ENCODE measurements at regions not wholly inside any gene's neighbourhood (a gene's known extent, or its start where the extent isn't known, plus 50 kb on each side); places are given as distances from the start of the nearest gene placed in this dataset.

- Mint-ChIP-seq H3K9me3 (peaks cover 12% of the 10 kb centered on the region), H3K4me1 (ENCODE audit: low read depth) (no peaks in the 10 kb centered on the region), H3K27me3 (ENCODE audit: low read depth) (no peaks in the 10 kb centered on the region), H3K4me3 (no peak overlapping the region), H3K36me3 (ENCODE audit: insufficient read depth) (no peaks in the 10 kb centered on the region)
- DNase-seq (no peak), ATAC-seq (no peak)
Measured at GRCh38 chr11:80637571-80637970, 1196.7 kb upstream of the TENM4 start.

GRCh38 chr11:80636999-80637398 lies 1196.2 kb upstream of the TENM4 start:
- no peaks in the 10 kb centered on the region for H3K4me1 Mint-ChIP-seq (ENCODE audit: low read depth)
- peaks cover 12% of the 10 kb centered on the region for H3K9me3 Mint-ChIP-seq
- no peak overlapping the region for H3K4me3 Mint-ChIP-seq
- no peaks in the 10 kb centered on the region for H3K27me3 Mint-ChIP-seq (ENCODE audit: low read depth)
- ATAC-seq (no peak), DNase-seq (no peak)
- H3K36me3 Mint-ChIP-seq (ENCODE audit: insufficient read depth), result no peaks in the 10 kb centered on the region

- H3K9me3 Mint-ChIP-seq, result peaks cover 12% of the 10 kb centered on the region
- H3K4me1 Mint-ChIP-seq (ENCODE audit: low read depth), result no peaks in the 10 kb centered on the region
- ATAC-seq (no peak), DNase-seq (no peak)
- H3K4me3 Mint-ChIP-seq, result no peak overlapping the region
- no peaks in the 10 kb centered on the region for H3K27me3 Mint-ChIP-seq (ENCODE audit: low read depth)
- H3K36me3 Mint-ChIP-seq (ENCODE audit: insufficient read depth), result no peaks in the 10 kb centered on the region
Measured at GRCh38 chr11:80635178-80635577, 1194.3 kb upstream of the TENM4 start.

GRCh38 chr11:80632691-80633090 lies 1191.9 kb upstream of the TENM4 start:
- H3K9me3 Mint-ChIP-seq, result peaks cover 17% of the 10 kb centered on the region
- DNase-seq (no peak), ATAC-seq (no peak)
- H3K36me3 Mint-ChIP-seq (ENCODE audit: insufficient read depth), result no peaks in the 10 kb centered on the region
- no peaks in the 10 kb centered on the region for H3K27me3 Mint-ChIP-seq (ENCODE audit: low read depth)
- no peaks in the 10 kb centered on the region for H3K4me1 Mint-ChIP-seq (ENCODE audit: low read depth)
- no peak overlapping the region for H3K4me3 Mint-ChIP-seq

- Mint-ChIP-seq H3K27me3 (ENCODE audit: low read depth) (no peaks in the 10 kb centered on the region), H3K4me3 (no peak overlapping the region), H3K36me3 (ENCODE audit: insufficient read depth) (no peaks in the 10 kb centered on the region), H3K4me1 (ENCODE audit: low read depth) (no peaks in the 10 kb centered on the region), H3K9me3 (peaks cover 17% of the 10 kb centered on the region)
- no peak for ATAC-seq
- DNase-seq, result no peak
Measured at GRCh38 chr11:80632156-80632555, 1191.3 kb upstream of the TENM4 start.

GRCh38 chr11:80629466-80629865 lies 1188.6 kb upstream of the TENM4 start:
- H3K36me3 Mint-ChIP-seq (ENCODE audit: insufficient read depth), result no peaks in the 10 kb centered on the region
- no peaks in the 10 kb centered on the region for H3K27me3 Mint-ChIP-seq (ENCODE audit: low read depth)
- peaks cover 18% of the 10 kb centered on the region for H3K9me3 Mint-ChIP-seq
- H3K4me3 Mint-ChIP-seq, result no peak overlapping the region
- no peaks in the 10 kb centered on the region for H3K4me1 Mint-ChIP-seq (ENCODE audit: low read depth)
- DNase-seq (no peak), ATAC-seq (no peak)

- no peak overlapping the region for H3K4me3 Mint-ChIP-seq
- DNase-seq (no peak), ATAC-seq (no peak)
- H3K9me3 Mint-ChIP-seq, result peaks cover 15% of the 10 kb centered on the region
- H3K27me3 Mint-ChIP-seq (ENCODE audit: low read depth), result no peaks in the 10 kb centered on the region
- H3K4me1 Mint-ChIP-seq (ENCODE audit: low read depth), result no peaks in the 10 kb centered on the region
- no peaks in the 10 kb centered on the region for H3K36me3 Mint-ChIP-seq (ENCODE audit: insufficient read depth)
Measured at GRCh38 chr11:80627364-80627763, 1186.5 kb upstream of the TENM4 start.

- Mint-ChIP-seq H3K4me1 (ENCODE audit: low read depth) (no peaks in the 10 kb centered on the region), H3K9me3 (peaks cover 13% of the 10 kb centered on the region), H3K36me3 (ENCODE audit: insufficient read depth) (no peaks in the 10 kb centered on the region), H3K27me3 (ENCODE audit: low read depth) (no peaks in the 10 kb centered on the region), H3K4me3 (no peak overlapping the region)
- DNase-seq (no peak), ATAC-seq (no peak)
Measured at GRCh38 chr11:80626721-80627120, 1185.9 kb upstream of the TENM4 start.

- peaks cover 16% of the 10 kb centered on the region for H3K9me3 Mint-ChIP-seq
- ATAC-seq (no peak), DNase-seq (no peak)
- no peak overlapping the region for H3K4me3 Mint-ChIP-seq
- H3K36me3 Mint-ChIP-seq (ENCODE audit: insufficient read depth), result no peaks in the 10 kb centered on the region
- no peaks in the 10 kb centered on the region for H3K4me1 Mint-ChIP-seq (ENCODE audit: low read depth)
- no peaks in the 10 kb centered on the region for H3K27me3 Mint-ChIP-seq (ENCODE audit: low read depth)
Measured at GRCh38 chr11:80625563-80625962, 1184.7 kb upstream of the TENM4 start.

- Mint-ChIP-seq H3K9me3 (peaks cover 11% of the 10 kb centered on the region), H3K4me1 (ENCODE audit: low read depth) (no peaks in the 10 kb centered on the region), H3K27me3 (ENCODE audit: low read depth) (no peaks in the 10 kb centered on the region), H3K36me3 (ENCODE audit: insufficient read depth) (no peaks in the 10 kb centered on the region), H3K4me3 (no peak overlapping the region)
- DNase-seq (no peak), ATAC-seq (no peak)
Measured at GRCh38 chr11:80621871-80622270, 1181.0 kb upstream of the TENM4 start.

- no peak overlapping the region for H3K4me3 Mint-ChIP-seq
- DNase-seq, result no peak
- no peaks in the 10 kb centered on the region for H3K4me1 Mint-ChIP-seq (ENCODE audit: low read depth)
- no peaks in the 10 kb centered on the region for H3K27me3 Mint-ChIP-seq (ENCODE audit: low read depth)
- H3K9me3 Mint-ChIP-seq, result peaks cover 8% of the 10 kb centered on the region
- ATAC-seq, result no peak
- H3K36me3 Mint-ChIP-seq (ENCODE audit: insufficient read depth), result no peaks in the 10 kb centered on the region
Measured at GRCh38 chr11:80620867-80621266, 1180.0 kb upstream of the TENM4 start.

- H3K4me3 Mint-ChIP-seq, result no peak overlapping the region
- H3K9me3 Mint-ChIP-seq, result peaks cover 15% of the 10 kb centered on the region
- no peaks in the 10 kb centered on the region for H3K4me1 Mint-ChIP-seq (ENCODE audit: low read depth)
- H3K36me3 Mint-ChIP-seq (ENCODE audit: insufficient read depth), result no peaks in the 10 kb centered on the region
- H3K27me3 Mint-ChIP-seq (ENCODE audit: low read depth), result no peaks in the 10 kb centered on the region
- no peak for DNase-seq
- ATAC-seq, result no peak
Measured at GRCh38 chr11:80617156-80617555, 1176.3 kb upstream of the TENM4 start.

GRCh38 chr11:80616070-80616800 lies 1175.4 kb upstream of the TENM4 start:
- ATAC-seq (no peak), DNase-seq (no peak)
- H3K27me3 Mint-ChIP-seq (ENCODE audit: low read depth), result no peaks in the 10 kb centered on the region
- H3K4me3 Mint-ChIP-seq, result no peak overlapping the region
- peaks cover 17% of the 10 kb centered on the region for H3K9me3 Mint-ChIP-seq
- no peaks in the 10 kb centered on the region for H3K36me3 Mint-ChIP-seq (ENCODE audit: insufficient read depth)
- H3K4me1 Mint-ChIP-seq (ENCODE audit: low read depth), result no peaks in the 10 kb centered on the region

GRCh38 chr11:80613655-80614054 lies 1172.8 kb upstream of the TENM4 start:
- Mint-ChIP-seq H3K36me3 (ENCODE audit: insufficient read depth) (no peaks in the 10 kb centered on the region), H3K4me3 (no peak overlapping the region), H3K27me3 (ENCODE audit: low read depth) (no peaks in the 10 kb centered on the region), H3K9me3 (peaks cover 20% of the 10 kb centered on the region), H3K4me1 (ENCODE audit: low read depth) (no peaks in the 10 kb centered on the region)
- ATAC-seq, result no peak
- DNase-seq, result no peak

GRCh38 chr11:80610516-80610915 lies 1169.7 kb upstream of the TENM4 start:
- Mint-ChIP-seq H3K4me3 (no peak overlapping the region), H3K27me3 (ENCODE audit: low read depth) (no peaks in the 10 kb centered on the region), H3K4me1 (ENCODE audit: low read depth) (no peaks in the 10 kb centered on the region), H3K36me3 (ENCODE audit: insufficient read depth) (no peaks in the 10 kb centered on the region), H3K9me3 (peaks cover 21% of the 10 kb centered on the region)
- no peak for DNase-seq
- ATAC-seq, result no peak

Measured in activated T-cell treated with anti-CD3 and anti-CD28 coated beads, Interleukin-2, amount 50 U/mL, for 4 hours (primary cell).